ENCODE measurements at regions not wholly inside any gene's neighbourhood (a gene's known extent, or its start where the extent isn't known, plus 50 kb on each side); places are given as distances from the start of the nearest gene placed in this dataset.
"Not testable (repeated sequence)": the region's sequence is repeated elsewhere in the genome, so short reads cannot be mapped to it uniquely, and the experiment has no call there.

DNA sequence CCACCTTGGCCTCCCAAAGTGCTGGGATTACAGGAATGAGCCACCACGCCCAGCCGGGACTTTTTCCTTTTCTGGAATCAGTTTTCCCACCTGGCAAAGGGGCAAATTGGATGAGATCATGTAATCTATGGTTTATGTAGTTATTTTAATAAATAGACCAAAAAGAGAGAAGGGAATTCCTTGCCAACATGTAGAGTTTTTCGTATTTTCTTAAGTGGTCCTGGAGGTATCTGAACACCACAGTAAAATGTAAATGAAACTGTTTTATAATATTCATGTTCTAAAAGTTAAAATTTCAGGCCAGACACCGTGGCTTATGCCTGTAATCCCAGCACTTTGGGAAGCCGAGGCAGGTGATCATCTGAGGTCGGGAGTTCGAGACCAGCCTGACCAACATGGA lies 185.1 kb upstream of the ZNF217 start:
- FAIRE-seq (no peak), DNase-seq (ENCODE audit: low spot score in 2 of 2) (no peak)

DNA sequence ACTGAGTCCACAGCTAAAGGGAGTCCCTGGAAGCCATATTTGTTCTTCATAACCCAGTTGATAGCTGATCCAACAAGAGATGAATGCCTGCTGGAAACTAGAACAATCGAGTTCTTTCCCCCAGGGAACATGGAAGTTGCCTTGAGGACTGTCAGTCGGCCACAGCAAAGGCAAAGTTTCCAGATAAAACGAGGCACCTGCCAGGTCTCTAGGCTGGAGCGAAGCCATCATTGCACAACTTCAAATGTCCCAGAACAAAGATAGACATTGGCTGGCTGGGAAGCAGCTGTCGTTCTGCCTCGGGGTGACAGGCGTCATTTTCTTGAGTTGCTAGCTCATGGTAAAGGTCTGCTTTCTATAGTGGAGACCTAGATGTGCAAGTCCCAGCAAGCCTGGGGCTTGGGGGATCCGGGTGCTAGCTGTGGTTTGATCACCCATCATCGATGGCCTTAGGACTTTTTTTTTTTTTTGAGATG lies 184.4 kb upstream of the ZNF217 start:
- FAIRE-seq = no peak
- no peak for DNase-seq (ENCODE audit: low spot score in 2 of 2)

DNA sequence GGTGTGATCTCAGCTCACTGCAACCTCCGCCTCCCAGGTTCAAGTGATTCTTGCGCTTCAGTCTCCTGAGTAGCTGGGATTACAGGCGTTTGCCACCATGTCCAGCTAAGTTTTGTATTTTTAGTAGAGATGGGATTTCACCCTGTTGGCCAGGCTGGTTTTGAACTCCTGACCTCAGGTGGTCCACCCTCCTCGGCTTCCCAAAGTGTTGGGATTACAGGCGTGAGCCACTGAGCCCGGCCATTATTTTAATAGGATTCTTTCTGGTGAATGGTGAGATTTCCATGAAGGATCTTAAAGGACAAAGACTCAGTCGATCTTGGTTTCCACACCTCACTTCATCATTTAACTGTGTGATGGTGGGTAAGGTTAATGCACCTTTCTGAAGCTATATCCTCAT lies 183.8 kb upstream of the ZNF217 start:
- DNase-seq (ENCODE audit: low spot score in 2 of 2); FAIRE-seq: not testable (repeated sequence)

DNA sequence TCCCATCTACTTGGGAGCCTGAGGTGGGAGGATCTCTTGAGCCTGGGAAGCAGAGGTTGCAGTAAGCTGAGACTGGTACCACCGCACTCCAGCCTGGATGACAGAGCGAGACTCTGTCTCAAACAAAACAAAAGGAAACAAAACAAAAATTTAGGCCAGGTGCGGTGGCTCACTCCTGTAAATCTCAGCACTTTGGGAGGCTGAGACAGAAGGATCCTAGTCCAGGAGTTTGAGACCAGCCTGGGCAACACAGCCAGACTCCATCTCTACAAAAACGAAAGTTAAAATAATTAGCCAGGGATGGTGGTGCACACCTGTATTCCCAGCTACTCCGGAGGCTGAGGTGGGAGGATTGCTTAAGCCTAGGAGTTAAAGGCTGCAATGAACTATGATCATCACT lies 183.2 kb upstream of the ZNF217 start:
- DNase-seq (ENCODE audit: low spot score in 2 of 2) (no peak), FAIRE-seq (no peak)

DNA sequence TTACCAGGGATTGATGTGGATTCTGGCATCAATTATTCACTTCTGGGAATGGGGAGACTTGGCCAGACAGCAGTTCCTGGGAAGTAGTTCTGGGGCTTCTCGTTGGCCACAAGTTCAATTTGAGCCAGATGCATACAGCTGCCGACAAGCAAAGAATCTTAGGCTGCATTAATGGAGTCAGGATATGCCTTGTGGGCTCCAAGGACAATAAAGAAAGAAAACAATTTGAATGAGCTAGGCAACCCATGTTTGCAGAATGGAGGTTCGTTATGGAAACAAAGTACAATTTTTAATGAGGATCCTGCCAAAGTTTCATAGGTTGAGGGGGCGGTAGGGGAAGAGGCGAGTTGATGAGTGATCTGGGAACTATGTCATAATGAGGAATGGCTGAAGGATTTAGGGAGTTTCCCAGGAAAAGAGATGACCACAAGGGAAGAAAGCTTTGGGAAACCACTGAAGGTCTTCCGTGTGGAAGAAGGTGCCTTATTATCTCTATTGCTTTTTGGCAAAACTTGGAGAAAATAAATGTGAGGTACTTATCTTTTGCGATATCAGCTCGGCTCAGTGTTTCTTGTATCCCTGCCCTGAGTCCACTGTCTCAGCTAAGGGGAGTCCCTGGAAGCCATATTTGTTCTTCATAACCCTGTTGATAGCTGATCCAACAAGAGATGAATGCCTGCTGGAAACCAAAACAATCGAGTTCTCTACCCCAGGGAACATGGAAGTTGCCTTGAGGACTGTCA lies 181.0 kb upstream of the ZNF217 start:
- no peak for FAIRE-seq
- DNase-seq (ENCODE audit: low spot score in 2 of 2) = no peak

DNA sequence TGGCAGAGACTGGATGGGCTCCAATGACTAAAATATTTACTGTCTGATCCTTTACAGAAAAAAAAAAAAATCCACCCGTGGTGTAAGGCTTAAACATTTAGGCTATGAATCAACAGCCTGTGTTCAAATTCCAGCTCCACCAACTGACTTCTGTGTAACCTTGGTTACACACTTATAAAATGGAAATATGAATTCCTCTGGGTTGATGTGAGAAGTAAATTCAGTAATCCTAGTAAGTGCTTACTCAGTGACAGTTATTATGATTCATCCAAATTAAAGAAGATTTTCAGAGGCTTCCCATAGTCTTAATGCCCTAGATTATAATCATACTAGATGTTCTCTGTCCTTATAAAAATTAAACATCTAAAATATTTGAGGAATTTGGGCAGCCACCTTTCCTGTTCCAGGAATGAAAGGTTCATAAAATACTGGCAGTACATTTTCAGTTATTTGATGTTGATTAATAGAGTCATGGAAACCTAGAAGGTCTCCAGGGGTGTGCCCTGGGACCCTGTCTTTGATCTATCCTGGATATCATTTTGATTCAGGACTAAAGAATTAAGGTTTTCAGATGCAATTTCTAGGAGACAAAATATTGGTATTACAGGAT lies 180.3 kb upstream of the ZNF217 start:
- DNase-seq (ENCODE audit: low spot score in 2 of 2) = no peak
- no peak for FAIRE-seq

DNA sequence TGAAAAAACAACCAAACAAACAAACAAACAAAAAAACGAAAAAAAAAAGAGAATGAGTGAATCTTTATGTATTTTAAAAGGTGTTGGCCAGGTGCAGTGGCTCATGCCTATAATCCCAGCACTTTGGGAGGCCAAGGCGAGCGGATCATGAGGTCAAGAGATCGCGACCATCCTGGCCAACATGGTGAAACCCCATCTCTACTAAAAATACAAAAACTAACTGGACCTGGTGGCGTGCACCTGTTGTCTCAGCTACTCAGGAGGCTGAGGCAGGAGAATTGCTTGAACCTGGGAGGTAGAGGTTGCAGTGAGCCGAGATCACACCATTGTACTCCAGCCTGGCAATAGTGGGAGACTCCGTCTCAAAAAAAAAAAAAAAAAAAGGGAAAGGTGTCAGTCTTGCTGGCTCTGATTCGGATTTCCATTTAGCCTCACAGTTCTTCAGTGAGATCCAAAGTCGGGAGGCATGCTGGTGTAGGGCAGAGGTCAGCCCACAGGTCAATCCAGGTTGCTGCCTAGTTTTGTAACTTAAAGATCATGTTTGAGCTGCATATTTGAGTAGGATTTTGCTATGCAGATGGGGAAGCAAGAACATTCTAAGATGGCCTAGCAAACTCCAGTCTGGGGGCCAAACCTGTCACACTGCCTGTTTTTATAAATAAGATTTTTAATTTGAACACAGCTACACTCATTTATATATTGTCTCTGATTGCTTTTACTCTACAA lies 179.6 kb upstream of the ZNF217 start:
- not testable (repeated sequence) for DNase-seq (ENCODE audit: low spot score in 2 of 2); FAIRE-seq

DNA sequence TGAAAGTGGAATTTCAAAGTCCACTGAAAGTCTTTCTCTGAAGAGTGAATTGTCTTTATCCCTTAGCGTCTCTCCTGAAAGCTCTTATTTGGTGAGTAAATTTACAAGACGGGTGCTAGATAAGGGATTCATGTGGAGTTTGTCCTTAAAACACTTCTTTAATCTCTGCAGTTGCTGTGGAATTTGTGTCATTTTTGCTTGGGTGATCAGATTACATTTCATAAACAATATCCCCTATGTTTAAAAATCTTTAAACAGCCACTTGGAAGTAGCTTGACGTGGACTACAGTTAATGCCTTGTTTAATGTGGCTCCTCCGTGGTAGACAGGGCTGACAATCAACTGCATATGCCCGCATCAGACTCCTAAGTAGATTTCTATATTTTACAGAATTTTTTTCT lies 175.4 kb upstream of the ZNF217 start:
- FAIRE-seq = no peak
- no peak for DNase-seq (ENCODE audit: low spot score in 2 of 2)

DNA sequence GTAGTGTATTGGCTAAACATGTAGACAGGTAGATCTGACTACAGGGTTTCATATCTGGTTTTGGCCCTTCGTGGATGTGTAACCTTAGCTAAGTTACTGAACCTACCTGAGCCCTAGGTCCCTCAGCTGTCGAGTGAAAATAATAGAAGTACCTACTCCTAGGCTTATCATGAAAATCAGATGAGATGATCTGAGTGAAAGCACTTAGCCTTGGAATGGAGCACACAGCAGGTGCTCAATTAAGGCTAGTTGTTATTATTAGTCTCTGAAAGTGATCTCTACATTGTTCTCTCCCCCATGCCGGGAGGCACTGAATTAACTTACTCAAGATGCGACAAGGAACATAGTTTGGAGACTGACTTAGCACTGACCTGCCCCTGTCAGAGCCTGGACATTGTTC lies 174.7 kb upstream of the ZNF217 start:
- no peak for DNase-seq (ENCODE audit: low spot score in 2 of 2)
- FAIRE-seq = no peak

DNA sequence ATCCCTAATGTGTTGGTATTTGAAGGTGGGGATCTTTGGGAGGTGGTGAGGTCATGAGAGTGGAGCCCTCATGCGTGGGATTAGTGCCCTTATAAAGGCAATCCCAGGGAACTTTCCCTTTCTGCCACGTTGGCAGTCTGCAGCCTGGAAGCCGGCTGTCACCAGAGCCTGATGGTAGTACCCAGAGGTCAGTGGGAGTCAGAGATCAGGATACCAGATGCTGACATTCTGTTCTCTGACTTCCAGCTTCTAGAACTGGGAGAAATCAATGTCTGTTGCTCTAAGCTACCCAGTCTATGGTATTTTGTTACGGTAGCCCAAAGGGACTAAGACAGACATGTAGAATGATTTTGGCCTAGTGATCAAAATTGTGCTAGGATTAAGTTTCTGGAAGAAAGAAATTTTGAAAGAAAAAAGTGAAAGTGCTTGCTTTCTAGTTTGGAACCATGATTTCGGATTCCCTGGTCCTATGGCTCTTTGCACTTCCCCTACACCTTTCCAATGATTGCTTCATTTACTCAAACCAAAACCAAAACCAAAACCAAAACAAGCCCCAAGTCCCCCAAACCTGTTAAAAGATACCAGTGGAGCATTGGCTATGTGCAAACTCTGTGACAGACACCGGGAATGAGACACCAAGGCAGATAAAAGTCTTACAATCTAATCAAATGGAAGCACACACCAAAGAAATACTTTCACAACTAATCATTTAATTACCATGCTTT lies 173.7 kb upstream of the ZNF217 start:
- DNase-seq (ENCODE audit: low spot score in 2 of 2) (no peak), FAIRE-seq (no peak)

DNA sequence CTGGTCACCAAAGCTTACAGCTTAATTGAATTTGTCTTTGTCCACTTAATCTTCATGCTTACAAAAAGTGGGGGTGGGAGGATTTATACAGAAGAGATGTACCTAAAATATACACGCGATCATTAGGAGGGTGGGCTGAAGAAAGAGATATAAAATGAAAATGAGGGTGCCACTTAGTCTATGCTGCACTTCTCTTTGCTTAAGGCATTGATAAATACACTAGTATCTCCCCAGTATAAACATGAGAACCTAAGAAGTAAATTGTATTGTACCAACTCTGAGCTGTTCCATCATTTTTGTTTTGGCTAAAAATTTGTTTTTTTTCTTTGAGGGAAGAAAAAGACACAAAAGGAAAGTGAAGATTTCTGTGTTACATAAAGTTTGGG lies 170.8 kb upstream of the ZNF217 start:
- FAIRE-seq (no peak), DNase-seq (ENCODE audit: low spot score in 2 of 2) (no peak)

DNA sequence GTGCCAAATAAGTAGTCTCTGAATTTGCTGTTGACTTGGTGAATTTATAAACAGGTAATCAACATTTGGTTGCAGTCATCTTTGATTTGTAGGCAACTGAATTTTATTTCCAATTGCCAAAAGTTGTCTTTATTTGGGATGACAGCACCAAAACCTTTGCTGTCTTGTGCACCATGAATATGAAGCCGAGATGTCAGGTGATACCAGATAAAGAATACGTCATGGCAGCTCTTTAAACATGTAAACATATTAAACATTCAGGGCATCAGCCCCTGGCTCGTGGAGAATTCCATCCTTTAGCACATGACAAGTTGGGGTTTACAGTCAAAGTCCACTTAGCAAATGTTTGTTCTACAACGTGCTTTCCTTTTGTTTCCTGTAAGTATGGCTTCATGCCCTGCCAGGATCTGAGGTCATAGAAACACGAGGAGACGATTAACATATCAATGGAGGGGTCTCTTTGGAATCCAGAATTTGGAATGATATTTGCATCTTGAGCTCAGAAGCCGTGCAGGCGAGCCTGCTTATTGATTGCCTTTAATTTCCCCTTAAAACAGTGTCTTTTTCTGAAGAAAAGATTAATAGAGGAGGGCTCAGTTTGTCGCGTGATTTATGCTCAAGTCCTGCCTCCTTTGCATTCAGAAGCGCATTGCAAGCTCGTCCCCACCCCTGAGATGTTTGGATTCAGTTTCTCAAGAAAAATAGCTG lies 170.2 kb upstream of the ZNF217 start:
- DNase-seq (ENCODE audit: low spot score in 2 of 2) (no peak), FAIRE-seq (no peak)

DNA sequence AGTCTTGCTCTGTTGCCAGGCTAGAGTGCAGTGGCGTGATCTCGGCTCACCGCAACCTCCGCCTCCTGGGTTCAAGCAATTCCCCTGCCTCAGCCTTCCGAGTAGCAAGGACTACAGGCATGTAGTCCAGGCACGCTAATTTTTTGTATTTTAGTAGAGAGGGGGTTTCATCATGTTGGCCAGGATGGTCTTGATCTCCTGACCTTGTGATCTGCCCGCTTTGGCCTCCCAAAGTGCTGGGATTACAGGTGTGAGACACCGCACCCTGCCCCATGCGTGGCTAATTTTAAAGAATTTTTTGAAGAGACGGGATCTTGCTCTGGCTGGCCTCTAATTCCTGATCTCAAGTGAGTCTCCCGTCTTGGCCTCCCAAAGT lies 168.8 kb upstream of the ZNF217 start:
- not testable (repeated sequence) for FAIRE-seq; DNase-seq (ENCODE audit: low spot score in 2 of 2)

DNA sequence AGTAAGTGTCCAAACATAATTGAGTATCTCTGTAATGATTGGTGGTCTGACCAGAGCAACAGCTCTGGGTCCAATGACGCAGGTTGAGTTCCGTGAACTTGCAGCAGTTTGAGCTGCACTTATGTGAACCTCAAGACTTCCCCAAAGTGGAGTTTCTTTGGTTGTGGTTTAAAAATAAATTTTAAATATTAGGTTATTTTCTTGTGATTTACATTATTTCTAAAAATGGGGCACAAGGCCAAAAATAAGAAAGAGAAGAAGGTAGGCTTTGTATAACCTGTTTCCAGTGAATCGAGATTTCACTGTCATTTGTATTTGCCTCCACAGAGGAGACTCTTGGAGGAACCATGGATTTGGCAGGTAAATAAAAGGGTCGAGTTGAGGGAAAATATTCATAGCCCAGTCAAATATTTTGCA lies 166.4 kb upstream of the ZNF217 start:
- FAIRE-seq (no peak), DNase-seq (ENCODE audit: low spot score in 2 of 2) (no peak)

DNA sequence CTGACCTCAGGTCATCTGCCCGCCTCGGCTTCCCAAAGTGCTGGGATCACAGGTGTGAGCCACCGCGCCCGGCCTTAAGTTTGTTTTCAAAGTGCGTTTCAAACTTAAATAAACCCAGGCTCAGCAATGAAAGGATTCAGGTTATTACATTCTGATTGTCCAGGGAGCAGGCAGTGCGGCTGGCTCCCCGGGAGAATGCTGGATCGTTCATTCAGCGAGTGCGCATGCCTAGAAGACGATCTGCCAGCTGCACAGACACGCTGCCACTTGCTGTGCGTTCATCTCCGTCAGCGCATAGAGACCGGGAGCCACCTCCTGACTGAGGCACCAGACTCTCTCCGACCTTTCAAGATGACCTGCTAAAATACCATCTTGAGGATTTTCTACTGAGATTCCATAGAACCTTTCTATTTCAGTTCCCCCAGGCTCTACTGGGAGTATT lies 163.9 kb upstream of the ZNF217 start:
- no peak for FAIRE-seq

DNA sequence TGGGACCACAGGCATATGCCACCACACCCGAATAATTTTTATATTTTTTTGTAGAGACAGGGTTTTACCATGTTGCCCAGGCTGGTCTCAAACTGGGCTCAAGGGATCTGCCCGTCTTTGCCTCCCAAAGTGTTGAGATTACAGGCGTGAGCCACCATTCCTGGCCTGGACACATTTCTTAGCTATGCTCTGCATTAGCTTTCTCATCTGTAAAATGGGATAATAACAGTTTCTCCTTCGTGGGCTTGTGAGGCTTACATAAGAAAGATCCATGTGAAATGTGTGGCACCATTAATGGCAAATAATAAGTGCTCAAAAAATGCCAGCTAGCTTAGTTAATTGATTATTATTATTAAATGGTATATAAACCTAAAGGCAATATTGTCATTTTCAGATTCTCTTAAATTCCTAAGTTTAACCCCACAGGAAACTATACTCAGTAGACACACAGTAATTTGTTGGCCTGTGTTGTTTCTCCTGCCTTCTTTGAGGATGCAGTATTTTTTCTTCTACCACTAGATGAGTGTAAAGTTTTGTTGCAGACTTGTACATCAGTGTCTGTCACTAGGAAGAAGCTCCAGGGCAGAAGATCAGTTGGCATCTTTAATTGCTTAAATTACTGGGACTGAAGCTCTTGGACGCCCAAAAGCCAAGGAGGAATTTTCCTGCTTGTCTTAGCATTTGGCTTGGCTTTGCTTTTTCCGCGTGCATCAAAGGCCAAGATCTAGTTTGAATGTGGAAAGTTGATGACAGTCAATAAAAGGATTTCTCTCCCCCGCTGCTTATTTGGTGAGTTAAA lies 162.3 kb upstream of the ZNF217 start:
- FAIRE-seq (no peak), DNase-seq (ENCODE audit: low spot score in 2 of 2) (no peak)

More for the DNA sequence above, 163.9 kb upstream of the ZNF217 start:
- no peak for DNase-seq (ENCODE audit: low spot score in 2 of 2)

DNA sequence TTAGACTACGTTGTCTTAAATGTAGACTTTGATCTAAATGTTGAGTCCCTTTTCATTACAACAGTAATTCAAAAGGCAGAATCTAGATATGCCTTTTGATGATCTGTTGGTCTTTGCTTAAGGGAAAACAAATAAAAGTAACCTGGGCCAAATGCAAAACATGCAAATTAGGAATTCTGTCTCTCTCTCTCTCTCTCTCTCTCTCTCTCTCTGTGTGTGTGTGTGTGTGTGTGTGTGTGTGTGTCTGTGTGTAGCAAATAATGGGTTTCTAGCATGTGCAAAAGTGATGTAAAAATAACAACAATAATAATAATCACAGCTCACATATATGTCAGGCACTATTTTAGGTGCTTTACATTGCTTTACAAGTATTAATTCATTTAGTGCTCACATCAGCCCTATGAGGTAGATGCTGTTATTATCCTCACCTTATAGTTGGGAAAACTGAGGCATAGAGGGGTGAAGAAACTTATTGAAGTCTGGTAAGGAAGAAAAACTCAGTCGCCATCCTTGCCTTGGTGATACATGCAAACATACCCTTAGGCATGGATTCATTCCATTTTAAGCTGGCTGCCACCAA lies 160.3 kb upstream of the ZNF217 start:
- no peak for DNase-seq (ENCODE audit: low spot score in 2 of 2)
- FAIRE-seq = no peak

DNA sequence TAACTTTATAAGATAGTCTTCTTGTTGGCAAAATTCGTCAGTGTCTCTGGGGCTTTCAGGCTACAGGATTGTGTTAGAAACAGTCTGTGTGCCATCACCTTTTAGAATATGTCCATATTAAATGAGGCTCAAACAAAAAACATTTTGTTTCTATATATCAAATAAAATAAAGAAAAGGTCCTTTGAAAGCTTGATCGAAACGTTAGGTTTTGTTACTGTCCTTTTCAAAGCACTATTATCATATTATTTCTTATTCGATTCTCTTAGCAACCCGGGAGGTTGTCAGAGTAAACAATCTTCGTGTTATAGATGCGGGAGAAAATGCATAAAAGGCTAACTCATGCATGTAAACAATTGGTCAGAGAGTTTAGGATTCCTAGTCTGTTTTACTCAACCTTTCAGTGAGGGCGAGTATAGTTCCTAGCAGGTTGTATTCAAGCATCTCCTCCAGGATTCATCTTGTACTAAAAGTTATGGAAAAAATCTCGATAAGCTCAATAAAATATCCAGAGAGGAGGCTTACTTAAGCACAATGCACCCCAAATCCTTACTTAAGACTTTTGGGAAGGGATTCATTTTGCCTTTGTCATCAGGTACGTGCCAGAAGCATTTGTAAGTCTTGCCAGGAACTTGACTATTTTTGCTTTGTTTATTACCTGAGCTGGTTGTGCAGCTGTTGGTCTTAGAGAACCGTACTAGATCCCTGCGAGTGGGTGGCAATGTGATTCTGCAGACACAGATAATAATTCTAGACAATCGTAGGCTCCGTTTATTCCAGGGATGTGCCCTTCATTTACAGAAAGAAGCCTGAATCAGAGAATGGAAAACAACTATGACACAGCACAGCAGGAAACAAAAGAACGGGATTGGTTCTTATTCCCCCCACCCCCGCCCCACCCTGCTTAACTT lies 159.6 kb upstream of the ZNF217 start:
- no peak for FAIRE-seq

More for the DNA sequence above, 159.6 kb upstream of the ZNF217 start:
- DNase-seq (ENCODE audit: low spot score in 2 of 2) = no peak

All from frontal cortex (tissue), 3 donors.